ENCODE measurements at regions not wholly inside any gene's neighbourhood (a gene's known extent, or its start where the extent isn't known, plus 50 kb on each side); places are given as distances from the start of the nearest gene placed in this dataset.

GRCh38 chr12:60020068-60020467, 424.2 kb downstream of the SLC16A7 start:
- intact Hi-C loops (cut with micrococcal nuclease): no loop called here
- ATAC-seq: no peak
- no peak for DNase-seq

DNA sequence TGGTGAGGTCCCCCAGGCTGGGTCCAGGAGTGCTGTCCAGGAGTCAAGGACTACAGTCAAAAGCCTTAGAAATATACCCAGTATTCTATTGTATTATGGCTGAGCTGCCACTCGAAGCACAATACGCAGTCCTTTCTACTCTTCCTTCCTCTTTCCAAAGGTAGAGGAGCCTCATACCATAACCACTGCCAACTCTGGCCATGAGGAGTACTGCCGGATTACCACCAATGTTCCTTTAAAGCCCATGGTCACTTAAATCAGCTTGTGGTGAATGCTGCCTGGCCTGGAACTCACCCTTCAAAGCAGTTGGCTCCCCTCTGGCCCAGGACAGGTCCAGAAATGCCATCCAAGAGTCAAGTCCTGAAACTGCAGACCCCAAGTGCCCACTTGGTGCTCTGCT, 425.4 kb downstream of the SLC16A7 start:
- intact Hi-C loops (cut with micrococcal nuclease): no loop called here
- ATAC-seq (no peak), DNase-seq (no peak)

- DNase-seq (no peak), ATAC-seq (no peak)
- intact Hi-C loops (cut with micrococcal nuclease): no loop called here
Measured at GRCh38 chr12:60027266-60027665, 431.4 kb downstream of the SLC16A7 start.

GRCh38 chr12:60034147-60034546, 438.3 kb downstream of the SLC16A7 start:
- ATAC-seq: no peak
- no peak for DNase-seq
- intact Hi-C loops (cut with micrococcal nuclease): no loop called here

DNA sequence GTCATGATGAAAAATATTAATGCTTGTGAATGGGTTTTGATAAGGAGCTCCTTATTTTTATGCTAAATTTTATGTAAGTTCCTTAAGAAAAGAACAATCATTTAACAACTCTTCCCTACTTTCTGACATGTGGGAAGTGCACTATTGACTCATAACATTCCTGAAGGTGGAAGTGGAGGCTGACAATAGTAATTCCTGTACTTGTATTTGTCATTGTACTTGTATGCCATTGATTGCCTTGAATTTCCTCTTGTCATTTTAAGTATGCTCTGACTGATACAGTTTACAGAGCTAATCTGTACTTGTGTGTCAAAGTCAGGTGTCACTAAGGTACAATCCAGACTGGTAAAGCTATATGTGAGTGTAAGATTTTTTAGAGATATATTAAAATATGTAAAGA, 440.0 kb downstream of the SLC16A7 start:
- no peak for DNase-seq
- no peak for ATAC-seq
- intact Hi-C loops (cut with micrococcal nuclease): no loop called here

GRCh38 chr12:60042835-60043234, 447.0 kb downstream of the SLC16A7 start:
- ATAC-seq: no peak
- intact Hi-C loops (cut with micrococcal nuclease): no loop called here

DNA sequence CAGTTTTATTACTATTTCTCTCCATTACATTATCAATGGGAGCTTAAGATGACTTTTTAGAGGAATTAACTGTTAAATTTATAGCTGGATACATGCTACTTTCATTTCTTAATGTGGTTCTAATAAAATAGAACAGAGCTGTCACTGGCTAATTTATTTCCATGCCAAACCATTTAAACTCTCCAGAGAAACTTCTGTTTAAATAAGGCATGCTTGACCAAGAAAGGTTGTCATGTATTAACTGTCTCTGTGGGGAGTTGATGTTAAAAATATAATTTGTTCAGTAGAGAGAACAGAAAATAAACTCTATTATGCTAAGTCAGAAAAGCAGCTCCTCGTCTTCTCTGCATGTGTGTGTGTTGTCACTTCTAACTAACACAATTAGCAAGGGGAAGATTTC, 447.4 kb downstream of the SLC16A7 start:
- intact Hi-C loops (cut with micrococcal nuclease): no loop called here
- DNase-seq (no peak), ATAC-seq (no peak)

More at GRCh38 chr12:60042835-60043234, 447.0 kb downstream of the SLC16A7 start:
- no peak for DNase-seq

DNA sequence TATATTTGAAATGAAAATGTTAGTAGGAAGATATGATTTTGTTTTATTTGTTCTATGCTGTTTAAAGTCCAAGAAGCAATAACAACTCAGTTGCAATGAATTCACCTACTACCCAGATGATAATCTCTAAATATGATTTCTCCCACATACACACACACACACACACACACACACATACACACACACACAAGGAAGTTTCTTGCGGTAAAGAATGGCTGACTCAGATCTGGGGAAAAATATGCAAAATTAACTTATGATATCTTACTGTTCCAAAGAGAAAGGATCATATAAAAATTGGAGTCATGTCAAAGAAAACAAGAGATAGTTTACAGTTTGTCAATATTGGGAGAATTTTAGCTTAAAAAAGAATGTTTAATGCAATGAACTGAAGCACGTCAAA, 456.7 kb downstream of the SLC16A7 start:
- ATAC-seq: no peak
- no peak for DNase-seq
- intact Hi-C loops (cut with micrococcal nuclease): no loop called here

DNA sequence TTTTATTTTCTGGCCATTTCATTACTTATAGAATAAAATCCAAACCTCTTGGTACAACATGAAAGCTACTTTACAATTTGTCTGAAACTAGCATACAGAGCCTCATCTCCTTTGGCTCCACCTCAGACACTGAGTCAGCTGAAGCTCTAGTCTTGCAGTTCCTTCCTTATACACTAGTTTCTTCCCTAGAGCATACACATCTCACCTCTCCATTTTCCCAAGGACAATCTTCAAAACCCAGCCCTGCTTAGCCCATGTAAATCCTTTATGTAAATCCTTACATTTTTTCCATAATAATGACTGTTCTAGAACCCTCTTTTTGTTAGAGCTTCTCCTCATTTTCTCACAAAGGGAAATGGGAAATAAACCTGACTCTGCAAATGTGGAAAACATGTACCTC, 463.4 kb downstream of the SLC16A7 start:
- no peak for ATAC-seq
- no peak for DNase-seq
- intact Hi-C loops (cut with micrococcal nuclease): no loop called here

GRCh38 chr12:60066655-60067054, 470.8 kb downstream of the SLC16A7 start:
- intact Hi-C loops (cut with micrococcal nuclease): no loop called here
- DNase-seq (no peak), ATAC-seq (no peak)

DNA sequence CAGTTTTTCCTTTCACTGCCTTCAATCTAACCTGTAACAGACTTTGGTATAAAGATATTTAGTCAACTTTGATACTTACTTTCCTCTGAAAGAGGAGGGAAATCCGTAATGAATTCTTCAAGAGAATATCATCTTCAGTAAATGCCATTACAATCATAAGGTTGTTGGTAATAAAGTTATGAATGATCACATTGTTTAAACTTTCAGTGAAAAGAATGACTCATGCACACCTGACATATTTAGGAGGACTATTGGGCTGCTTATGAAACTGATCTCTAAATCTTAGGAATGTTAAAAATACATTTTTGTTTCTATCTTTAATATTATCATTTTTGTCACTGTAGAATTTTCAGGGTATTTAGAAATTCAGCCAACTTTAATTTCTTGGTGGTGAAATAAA, 474.7 kb downstream of the SLC16A7 start:
- no peak for ATAC-seq

GRCh38 chr12:60071759-60072191, 475.9 kb downstream of the SLC16A7 start:
- DNase-seq (no peak), ATAC-seq (no peak)
- intact Hi-C loops (cut with micrococcal nuclease): no loop called here

More for the DNA sequence above, 474.7 kb downstream of the SLC16A7 start:
- DNase-seq: no peak
- intact Hi-C loops (cut with micrococcal nuclease): no loop called here

DNA sequence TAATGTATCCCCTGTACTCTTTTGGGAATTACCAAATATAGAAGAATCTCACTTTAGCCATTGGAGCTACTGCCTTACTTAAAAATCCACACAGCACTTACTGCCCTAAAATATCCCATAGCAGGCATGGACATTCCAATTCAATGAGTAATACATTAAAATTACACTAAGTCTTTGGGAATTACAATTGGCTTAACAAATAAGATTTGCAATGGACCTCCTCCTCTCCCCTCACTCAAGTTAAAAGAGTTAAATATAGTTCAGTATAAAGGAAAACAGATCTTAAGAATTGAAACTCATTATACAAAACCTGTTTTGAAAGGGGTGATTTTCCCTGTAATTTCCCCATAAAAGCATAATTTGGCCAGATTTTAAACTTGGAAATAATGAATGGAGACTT, 477.1 kb downstream of the SLC16A7 start:
- ATAC-seq (no peak), DNase-seq (no peak)
- intact Hi-C loops (cut with micrococcal nuclease): no loop called here

- DNase-seq (no peak), ATAC-seq (no peak)
- intact Hi-C loops (cut with micrococcal nuclease): no loop called here
Measured at GRCh38 chr12:60075091-60075490, 479.3 kb downstream of the SLC16A7 start.

- no peak for ATAC-seq
- intact Hi-C loops (cut with micrococcal nuclease): no loop called here
- no peak for DNase-seq
Measured at GRCh38 chr12:60078026-60078425, 482.2 kb downstream of the SLC16A7 start.

- intact Hi-C loops (cut with micrococcal nuclease): no loop called here
- DNase-seq: no peak
- no peak for ATAC-seq
Measured at GRCh38 chr12:60093428-60093827, 497.6 kb downstream of the SLC16A7 start.

DNA sequence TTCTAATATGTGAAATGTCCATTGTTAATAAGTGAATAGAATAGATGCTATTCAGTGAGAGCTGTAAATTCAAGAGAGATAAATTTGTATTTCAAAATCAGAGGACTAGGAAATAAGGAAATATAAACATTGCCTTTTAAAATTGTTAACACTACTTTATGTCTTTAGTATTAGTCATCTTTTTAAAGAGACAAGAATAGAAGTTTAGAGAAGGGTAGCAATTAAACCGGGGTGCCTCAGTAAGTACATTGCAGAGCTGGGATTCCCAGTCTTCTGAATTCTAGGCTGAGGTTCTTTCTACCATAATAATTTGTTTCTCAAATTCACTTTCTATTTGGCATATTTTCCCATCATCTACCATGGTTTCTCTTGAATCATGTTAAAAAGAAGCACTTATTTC, 498.6 kb downstream of the SLC16A7 start:
- intact Hi-C loops (cut with micrococcal nuclease): no loop called here
- ATAC-seq (no peak), DNase-seq (no peak)

- DNase-seq (no peak), ATAC-seq (no peak)
- intact Hi-C loops (cut with micrococcal nuclease): no loop called here
Measured at GRCh38 chr12:60096727-60097126, 500.9 kb downstream of the SLC16A7 start.

GRCh38 chr12:60100160-60100559, 504.3 kb downstream of the SLC16A7 start:
- DNase-seq (no peak), ATAC-seq (no peak)
- intact Hi-C loops (cut with micrococcal nuclease): no loop called here

DNA sequence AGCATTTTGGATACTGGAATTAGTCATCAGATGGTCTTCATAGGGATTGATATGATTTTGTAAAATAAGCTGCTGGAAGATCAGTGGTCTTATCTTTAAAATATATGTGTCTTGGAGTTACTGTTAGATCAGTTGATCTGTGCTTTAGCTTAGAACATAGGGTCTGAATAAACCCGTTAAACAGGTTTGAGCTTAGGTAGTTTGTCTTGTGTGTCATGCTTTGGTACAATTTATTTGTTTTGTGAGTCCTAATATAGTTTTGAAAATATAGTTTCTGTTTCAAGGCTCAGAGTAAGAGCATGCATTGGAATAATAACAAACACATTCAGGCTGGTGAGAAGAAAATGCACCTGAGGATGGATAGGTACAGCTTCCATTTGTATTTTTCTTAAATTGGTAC, 505.0 kb downstream of the SLC16A7 start:
- intact Hi-C loops (cut with micrococcal nuclease): no loop called here
- DNase-seq (no peak), ATAC-seq (no peak)

- intact Hi-C loops (cut with micrococcal nuclease): no loop called here
- ATAC-seq: no peak
Measured at GRCh38 chr12:60101715-60102114, 505.9 kb downstream of the SLC16A7 start.

GRCh38 chr12:60106214-60106613, 510.4 kb downstream of the SLC16A7 start:
- intact Hi-C loops (cut with micrococcal nuclease): no loop called here
- DNase-seq (no peak), ATAC-seq (no peak)

More at GRCh38 chr12:60101715-60102114, 505.9 kb downstream of the SLC16A7 start:
- no peak for DNase-seq

Measured in left ventricle myocardium superior (tissue), 1 donor.